ENCODE measurements at regions not wholly inside any gene's neighbourhood (a gene's known extent, or its start where the extent isn't known, plus 50 kb on each side); places are given as distances from the start of the nearest gene placed in this dataset.

DNA sequence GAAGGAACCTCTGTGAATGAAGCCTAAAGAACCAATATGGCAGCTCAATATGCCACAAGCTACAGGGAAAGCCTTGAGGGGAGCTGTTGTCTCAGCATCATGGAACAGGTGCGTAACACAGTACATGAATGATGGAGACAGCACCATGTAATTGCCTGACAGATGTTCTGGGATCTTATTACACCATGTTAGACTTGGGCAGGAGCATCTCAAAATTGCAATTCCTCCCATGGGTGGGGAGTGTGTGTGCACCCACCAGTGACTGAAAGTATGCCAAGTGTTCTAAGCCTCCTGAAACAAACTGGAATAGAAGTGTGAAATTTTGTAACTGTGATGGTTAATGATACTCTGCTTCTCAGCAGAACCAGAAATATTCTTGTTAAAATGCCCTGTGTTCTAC lies 151.0 kb upstream of the SRRM4 start:
- DNase-seq (ENCODE audit: low spot score in 2 of 2): no peak
- no peak for FAIRE-seq

DNA sequence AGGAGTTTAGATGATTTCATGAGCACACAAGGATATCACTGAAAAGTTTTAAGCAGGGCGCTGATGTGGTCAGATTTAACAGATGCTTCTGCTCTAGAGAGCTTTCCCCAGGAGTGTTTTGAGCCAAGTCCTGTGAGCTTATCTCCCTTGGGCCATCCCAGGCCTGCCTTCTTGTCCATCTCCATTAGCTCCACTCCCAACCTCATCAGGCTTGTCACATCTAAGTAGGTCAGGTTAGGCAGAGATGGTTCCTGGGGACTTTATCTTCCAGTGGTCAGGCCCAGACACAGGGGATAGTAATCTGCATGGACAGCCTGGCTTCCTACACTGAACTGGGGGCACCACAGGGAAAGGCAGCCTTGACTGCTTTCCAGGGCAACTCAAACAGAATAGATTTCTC lies 145.4 kb upstream of the SRRM4 start:
- FAIRE-seq (no peak), DNase-seq (ENCODE audit: low spot score in 2 of 2) (no peak)

DNA sequence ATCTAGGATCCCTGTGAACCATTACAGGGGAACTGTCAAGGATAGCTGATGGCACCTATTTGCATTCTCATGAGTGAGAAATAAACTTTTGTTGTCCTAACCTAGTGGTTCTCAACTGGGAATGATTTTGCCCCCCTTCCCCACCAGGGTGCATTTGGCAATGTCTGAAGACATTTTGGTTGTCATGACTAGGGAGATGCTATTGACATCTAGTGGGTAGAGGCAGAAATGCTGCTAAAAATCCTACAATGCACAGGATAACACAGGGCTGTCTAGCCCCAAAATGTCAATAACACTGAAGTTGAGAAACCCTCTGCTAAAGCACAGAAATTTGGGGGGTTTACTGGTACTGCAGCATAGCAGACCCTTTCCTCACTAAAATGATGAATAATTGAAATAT lies 140.9 kb upstream of the SRRM4 start:
- no peak for DNase-seq (ENCODE audit: low spot score in 2 of 2)
- no peak for FAIRE-seq

DNA sequence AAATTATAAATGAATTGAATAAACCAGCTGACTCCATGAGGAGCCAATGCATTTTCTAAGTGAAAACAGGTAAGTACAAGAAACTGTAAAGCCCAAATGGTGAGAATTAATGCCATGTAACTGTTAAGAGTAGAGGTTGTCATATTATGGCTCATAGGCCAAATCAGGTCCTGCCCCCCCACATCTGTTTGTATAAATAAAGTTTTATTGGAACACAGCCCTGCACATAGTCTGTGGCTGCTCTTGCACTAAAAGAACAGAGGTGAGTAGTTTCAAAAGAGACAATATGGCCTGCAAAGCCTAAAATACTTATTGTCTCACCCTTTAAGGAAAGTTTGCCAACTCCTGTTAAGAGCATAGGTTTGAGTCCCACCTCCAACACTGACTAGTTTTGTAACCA lies 140.5 kb upstream of the SRRM4 start:
- FAIRE-seq (no peak), DNase-seq (ENCODE audit: low spot score in 2 of 2) (no peak)

DNA sequence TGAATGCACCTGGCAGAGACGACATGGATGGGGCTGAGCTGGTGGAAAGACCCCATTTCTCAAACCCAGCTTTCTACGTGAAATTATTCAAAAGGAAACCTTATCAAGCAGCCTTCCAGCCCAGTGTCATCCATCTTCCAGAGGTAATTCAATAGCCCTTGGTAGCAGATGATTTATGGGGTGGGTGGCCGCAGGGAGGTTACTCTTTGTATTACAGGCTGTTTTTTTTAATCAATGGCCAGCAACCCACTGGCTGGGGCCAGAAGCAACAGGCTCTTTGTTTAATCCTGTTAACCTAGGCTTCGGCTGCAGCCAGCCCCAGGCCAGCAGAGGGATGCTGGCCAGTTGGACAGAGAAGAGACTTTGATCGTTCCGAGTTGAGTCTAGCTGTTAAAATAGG lies 139.8 kb upstream of the SRRM4 start:
- no peak for FAIRE-seq
- no peak for DNase-seq (ENCODE audit: low spot score in 2 of 2)

DNA sequence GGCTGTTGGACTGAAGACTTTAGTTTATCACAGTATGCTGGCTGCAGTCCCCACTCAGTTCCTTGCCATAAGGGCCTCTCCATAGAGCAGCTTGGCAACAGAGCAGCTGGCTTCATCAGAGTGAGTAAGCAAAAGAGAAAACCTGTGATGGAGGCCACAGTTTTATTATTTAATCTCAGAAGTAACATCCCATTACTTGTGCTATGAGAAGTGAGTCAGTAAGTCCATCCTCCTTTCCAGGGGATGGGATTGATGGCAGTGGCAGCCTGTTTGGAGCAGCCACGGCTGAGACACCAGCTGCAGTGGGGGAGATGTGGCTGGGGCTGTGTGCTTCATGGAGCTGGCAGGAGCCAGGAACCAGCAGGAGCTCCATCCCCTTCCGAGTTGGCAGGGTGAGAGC lies 138.5 kb upstream of the SRRM4 start:
- no peak for FAIRE-seq
- no peak for DNase-seq (ENCODE audit: low spot score in 2 of 2)

DNA sequence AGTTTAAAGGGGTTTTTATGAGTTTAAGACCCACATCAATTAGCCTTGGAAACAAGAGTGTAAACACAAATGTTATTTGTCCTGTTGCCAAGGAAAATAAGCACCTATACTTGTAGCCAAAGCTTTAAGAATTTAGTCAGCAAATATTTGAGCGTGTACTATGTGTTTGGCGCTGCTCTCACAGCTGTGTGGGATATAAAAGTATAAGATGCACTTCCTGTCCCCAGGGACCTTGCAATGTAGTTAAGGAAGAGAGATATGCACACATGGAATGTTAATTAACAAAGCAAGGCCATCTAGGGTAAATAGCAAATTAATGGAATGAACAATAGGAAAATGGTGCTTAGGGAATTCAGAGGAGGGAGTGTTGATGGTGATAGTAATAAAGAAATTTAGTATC lies 134.9 kb upstream of the SRRM4 start:
- DNase-seq (ENCODE audit: low spot score in 2 of 2): no peak
- no peak for FAIRE-seq

DNA sequence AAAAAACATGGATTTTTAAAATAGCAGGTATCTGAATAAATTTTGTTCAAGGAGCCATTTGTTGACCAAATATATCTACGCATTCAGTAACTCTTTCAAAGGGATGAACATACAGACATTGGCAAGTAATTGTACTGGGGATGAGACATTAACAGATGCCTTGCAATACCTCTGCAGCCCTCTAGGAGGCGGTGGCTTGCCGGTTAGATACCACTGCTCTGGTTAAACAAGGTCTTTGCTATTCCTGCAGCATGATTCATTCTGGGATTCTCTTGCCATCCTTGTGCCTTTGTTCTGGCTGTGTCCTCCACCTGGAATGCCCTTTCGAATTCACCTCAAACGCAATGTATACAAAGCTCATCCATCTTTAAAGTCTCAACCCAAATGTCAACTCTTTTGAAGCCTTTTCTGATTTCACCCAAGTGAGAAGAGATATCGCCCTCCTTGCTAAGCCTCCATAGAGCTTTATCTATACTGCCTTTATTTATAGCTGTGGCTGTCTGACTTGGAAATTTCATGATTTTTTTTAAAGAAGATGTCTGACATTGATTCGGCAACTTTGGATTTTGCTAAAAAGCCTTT lies 131.0 kb upstream of the SRRM4 start:
- no peak for DNase-seq (ENCODE audit: low spot score in 2 of 2)
- FAIRE-seq: no peak

DNA sequence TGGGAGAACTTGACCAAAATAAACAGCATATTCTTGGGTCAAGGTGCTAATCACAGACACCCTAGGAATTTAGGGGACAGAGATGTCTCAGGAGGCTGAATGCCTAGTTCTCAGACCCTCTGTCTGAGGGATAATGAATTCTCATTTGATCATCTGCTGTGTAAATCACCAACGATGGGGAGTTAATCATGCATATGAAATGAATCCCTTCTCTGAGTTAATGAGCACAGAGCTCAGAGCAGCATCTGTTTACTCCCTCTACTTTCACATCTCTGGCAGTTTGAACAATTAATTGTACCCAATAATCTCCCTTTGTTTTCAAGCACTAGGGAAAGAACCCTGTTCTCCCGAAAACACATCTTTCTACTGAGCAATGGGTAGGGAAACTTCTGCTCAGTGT lies 129.4 kb upstream of the SRRM4 start:
- FAIRE-seq (no peak), DNase-seq (ENCODE audit: low spot score in 2 of 2) (no peak)

DNA sequence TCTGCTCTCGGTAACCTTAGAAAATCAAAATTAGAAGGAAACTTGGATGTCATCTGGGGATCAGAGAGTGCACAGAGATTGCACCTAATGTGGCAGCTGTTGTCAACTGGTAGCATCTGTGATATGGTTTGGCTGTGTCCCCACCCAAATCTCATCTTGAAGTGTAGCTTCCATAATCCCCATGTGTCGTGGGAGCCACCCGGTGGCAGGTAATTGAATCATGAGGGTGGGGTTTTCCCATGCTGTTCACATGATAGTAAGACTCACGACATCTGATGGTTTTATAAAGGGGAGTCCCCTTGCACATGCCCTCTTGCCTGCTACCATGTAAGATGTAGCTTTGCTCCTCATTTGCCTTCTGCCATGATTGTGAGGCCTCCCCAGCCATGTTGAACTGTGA lies 127.7 kb upstream of the SRRM4 start:
- FAIRE-seq (no peak), DNase-seq (ENCODE audit: low spot score in 2 of 2) (no peak)

DNA sequence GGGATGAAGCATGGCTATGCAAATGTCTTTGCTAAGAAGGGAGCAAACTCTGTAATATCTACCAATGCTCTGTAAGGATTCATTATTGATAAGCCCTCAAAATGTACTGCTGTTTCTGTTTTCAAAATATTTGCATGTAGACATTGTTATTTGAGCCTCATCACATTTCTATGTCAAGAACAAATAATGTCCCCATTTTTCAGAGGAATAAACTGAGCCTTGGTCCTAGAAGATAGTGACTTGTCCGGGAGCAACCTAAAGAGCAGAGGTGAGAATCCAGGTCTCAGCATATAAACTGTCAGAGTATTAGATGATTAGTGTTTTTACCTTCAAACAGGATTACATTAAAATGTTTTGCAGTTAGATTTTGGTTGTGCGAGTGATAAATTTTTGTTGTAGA lies 125.5 kb upstream of the SRRM4 start:
- no peak for FAIRE-seq
- no peak for DNase-seq (ENCODE audit: low spot score in 2 of 2)

DNA sequence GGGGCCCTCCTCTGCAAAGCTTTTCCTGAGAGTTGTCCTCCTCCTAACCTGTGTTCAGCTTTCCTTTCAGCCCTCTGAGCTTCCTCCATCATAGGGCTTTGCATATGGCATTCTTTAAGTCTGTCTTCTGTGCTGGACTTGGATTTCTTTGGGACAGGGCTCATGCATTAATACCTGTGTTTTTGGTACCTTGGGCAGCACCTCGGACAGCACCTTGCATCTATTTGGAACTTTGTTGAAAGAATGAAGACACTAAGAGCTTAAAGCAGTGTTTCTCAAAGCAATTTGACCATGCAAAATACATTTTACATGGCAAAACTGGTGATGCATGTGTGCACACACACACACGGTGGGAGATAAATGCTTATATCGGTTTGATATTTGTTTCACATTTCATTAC lies 115.0 kb upstream of the SRRM4 start:
- DNase-seq (ENCODE audit: low spot score in 2 of 2) (no peak), FAIRE-seq (no peak)

DNA sequence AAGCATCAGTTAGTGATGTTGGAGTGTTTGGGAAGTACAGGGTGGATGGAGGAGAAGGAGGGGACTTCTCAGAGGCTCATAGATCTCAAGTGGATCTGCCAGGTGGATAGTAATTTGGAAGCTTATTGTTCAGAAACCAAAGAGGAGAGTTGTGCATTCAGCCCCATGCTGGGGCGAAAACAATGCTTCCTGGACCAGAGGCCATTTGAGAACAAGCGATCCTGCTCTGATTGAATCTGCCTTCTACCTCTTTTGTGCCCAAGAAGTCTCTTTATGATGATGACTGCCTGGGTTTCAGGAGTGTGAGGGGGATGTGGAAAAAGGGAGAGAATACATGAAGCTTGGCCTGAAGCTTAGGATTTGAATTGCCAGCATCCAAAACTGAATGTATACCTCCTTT lies 110.8 kb upstream of the SRRM4 start:
- DNase-seq (ENCODE audit: low spot score in 2 of 2) (no peak), FAIRE-seq (no peak)

DNA sequence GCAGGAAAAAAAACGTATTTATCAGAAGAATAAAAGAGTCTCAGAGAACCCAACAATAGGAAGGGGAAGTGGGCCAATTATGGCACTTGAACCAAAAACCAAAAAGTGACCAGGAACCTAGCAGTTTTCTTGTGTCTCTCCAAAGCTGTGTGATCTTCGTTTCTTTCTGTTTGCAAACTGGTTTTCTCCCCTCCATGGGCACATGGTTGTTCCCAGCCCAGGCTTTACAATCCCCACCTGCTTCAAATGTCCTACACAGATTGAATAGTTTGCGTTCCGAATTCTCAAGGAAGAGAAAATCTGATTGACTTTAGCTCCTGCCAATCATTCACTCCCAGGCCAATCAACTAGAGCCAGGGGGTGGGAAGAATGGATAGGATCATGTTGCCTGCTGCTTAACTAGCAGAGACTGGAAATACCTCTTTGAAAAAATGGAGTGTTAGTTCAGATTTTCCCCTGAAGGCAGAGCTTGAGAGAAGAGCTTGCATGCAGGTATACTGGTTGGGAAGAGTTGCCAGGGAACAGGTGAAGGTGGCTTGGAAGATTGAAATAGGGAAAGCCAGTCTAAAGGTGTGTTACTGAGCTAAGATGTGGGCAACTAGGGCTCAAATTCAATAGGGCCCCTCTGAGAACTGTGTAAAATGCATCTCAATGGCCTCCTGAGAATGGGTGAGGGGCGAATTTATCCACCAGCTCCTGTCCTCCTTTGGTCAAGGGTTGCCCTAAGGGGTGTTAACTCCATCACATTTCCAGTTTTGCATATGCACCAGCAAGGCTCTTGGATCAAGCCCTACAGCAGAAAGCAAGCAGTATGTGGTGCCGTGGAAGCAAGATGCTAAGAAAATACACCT lies 106.4 kb upstream of the SRRM4 start:
- DNase-seq (ENCODE audit: low spot score in 2 of 2): no peak

DNA sequence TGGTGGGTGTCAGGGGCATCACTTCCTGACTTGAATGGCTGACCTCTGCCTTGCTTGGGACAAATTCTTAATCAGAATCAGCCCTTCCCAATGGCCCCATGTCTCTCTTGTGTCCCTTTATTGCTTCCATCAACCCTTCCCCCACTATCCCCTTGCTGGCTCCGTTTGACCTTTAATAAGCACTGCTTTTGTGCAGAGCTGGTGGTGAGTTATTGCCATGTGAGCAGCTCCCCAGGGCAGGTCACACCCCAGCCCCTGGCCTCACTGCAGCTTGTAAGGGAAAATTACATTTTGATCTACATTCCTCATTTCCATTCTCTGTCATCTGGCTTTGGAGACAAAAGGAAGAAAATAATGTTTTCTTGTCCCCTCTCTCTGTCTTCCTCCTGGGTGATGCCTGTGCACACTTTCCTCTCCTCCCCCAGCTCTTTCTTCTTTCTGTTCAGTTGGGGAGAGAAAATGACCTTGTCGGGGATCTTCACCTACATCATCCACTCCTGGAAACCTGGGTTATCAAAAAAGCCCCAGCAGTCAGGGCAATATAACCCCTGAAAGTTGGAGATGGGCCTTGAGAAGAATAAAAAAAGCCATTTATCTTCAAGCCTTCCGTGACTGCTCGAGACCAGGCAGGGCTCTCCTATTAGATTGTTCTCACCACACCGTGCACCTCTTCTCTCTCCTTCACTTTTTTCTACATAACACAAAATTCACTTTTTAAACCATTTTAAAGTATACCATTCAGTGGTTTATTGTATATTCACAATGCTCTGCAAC lies 100.4 kb upstream of the SRRM4 start:
- FAIRE-seq (no peak), DNase-seq (ENCODE audit: low spot score in 2 of 2) (no peak)

More for the DNA sequence above, 106.4 kb upstream of the SRRM4 start:
- no peak for FAIRE-seq

DNA sequence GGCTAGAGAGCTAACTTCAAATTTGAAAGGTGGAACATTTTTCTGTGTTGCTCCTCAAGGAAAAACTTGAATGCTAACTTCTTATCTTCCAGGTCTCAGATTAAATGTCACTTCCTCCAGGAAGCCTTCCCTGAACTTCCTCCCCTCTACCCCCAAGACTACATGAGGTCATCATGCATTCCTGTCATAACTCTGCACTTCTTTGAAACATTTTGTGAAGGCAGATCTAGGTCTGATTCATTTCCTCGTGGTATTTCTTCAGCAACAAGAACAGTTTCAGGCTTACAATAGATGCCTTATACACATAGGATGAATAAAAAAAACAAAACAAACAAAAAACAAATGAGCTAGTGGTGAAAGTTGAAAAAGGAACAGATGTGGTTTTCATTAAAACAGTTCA lies 97.1 kb upstream of the SRRM4 start:
- DNase-seq (ENCODE audit: low spot score in 2 of 2) (no peak), FAIRE-seq (no peak)

DNA sequence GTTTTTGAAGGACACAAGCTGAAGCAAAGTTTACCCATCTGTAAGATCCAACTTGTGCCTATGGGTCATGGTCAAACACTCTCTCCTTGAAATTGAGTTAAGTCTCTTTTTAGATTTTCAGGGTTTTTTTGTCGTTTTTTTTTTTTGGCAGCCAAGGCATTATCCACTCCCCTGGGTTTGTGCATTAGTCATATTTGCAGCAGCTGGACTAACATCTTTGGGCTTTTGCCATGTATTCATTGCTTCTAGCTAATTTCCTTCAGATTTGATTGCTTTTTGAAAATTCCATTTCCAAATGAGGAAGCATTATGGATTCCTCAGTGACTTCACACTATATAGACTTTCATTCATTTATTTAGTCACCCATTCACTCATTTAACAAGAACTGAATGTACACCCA lies 80.3 kb upstream of the SRRM4 start:
- DNase-seq (ENCODE audit: low spot score in 2 of 2): no peak
- FAIRE-seq: no peak

DNA sequence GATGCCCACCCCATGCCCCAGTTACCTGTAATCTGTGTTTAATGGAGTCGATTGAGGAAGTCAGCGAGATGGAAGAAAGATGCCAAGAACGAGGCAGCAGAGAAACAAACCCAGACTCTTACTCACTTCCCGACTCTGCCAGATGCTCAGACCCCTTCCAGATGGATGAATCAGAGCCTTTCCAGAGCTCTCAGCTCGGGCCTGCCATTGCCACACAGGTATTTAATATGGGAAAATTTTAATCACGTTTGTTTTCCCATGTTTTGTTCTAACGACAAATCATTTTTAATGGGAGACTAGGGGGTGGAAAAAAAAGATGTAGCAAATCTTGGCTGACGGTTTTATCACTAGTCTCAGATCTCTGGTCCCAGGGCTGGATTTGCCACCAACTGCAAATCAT lies 72.5 kb upstream of the SRRM4 start:
- no peak for DNase-seq (ENCODE audit: low spot score in 2 of 2)
- FAIRE-seq: no peak

DNA sequence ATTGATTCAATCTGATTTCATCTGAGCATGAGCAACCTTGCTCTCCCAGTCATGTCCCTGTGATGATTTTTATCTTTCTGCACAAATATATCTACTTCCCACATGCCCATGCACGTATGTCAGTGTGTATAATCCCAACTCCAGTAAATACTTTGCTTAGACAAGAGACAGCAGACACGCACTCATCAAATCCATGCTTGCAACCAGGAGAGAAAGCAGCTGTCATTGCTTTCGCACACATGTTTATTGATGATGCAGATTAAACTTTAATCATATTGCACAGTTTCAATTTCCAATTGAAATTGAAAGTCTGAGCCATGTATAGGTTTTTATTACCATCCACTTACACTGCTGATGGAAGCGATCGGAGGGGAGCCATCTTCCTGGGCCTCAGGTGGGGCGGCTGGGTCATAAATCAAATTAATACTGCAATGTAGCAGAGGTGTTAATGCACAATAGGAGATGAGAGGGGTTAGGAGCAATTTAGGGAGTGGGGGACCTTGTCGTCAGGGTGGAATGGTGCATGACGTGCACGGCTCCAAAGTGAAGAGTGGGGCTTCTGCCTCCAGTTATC lies 68.6 kb upstream of the SRRM4 start:
- no peak for FAIRE-seq
- DNase-seq (ENCODE audit: low spot score in 2 of 2): no peak

DNA sequence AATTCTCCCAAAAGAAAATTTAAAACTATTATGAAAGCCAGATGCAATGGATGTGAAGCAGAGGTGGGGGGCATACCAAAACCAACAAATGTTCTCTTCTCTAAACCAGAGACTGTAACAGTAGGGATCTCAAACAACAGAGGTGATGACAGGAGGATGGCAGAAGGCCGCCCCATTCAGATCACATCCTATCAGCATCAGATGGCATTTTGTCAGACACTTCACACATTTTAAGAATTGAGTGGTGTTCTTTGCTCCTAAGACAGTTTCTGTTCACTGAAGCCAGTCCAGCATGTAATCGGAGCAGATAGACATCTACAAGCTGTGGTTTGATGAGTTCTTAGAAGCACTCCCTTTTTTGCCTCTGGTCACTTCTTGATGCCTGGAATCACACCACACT lies 59.6 kb upstream of the SRRM4 start:
- no peak for FAIRE-seq

DNA sequence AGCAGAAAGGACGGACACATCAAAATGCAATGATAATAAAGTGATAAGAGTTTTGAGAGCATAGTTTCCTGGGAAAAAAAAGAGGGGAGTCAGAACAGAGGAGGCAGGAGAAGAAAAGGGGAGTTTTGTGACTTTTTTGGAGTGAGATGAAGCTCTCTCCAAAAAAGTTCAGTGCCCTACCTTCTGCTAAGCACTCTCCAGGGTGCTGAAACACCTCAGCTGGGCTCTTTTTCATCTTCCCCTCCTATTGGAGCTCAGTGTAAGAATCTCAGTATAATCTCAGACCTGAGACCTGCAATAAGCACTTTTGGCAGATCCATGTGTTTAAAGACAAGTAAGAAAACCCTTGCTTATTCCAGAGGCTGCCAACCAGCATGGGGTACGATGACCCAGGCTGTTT lies 58.9 kb upstream of the SRRM4 start:
- FAIRE-seq (no peak), DNase-seq (ENCODE audit: low spot score in 2 of 2) (no peak)

More for the DNA sequence above, 59.6 kb upstream of the SRRM4 start:
- DNase-seq (ENCODE audit: low spot score in 2 of 2): no peak
